RPMI8226 (cell line): ENCODE measurements at regions not wholly inside any gene's neighbourhood (a gene's known extent, or its start where the extent isn't known, plus 50 kb on each side); places are given as distances from the start of the nearest gene placed in this dataset.

ENCODE experiments used
- DNase-seq: peaks from one replicate; pipeline ENCODE4 v3.0.0-alpha.2; 2015

- peak; percentile 17 for DNase-seq
Observed at GRCh38 chr16:7182510-7183109, 150.0 kb upstream of the RBFOX1 start.

- no peak for DNase-seq
Observed at GRCh38 chr16:7177875-7178274, 154.8 kb upstream of the RBFOX1 start.

GRCh38 chr16:7171151-7171550 is 161.5 kb upstream of the RBFOX1 start:
- DNase-seq: no peak

- no peak for DNase-seq
Observed at GRCh38 chr16:7167626-7168025, 165.0 kb upstream of the RBFOX1 start.

- DNase-seq: no peak
Observed at GRCh38 chr16:7161891-7162290, 170.8 kb upstream of the RBFOX1 start.

GRCh38 chr16:7160093-7160492 is 172.6 kb upstream of the RBFOX1 start:
- no peak for DNase-seq

- DNase-seq: no peak
Observed at GRCh38 chr16:7158481-7158880, 174.2 kb upstream of the RBFOX1 start.

- DNase-seq: no peak
Observed at GRCh38 chr16:7150230-7150629, 182.4 kb upstream of the RBFOX1 start.

GRCh38 chr16:7148606-7149005 is 184.0 kb upstream of the RBFOX1 start:
- DNase-seq: no peak

- DNase-seq: no peak
Observed at GRCh38 chr16:7140899-7141298, 191.7 kb upstream of the RBFOX1 start.

GRCh38 chr16:7137560-7138330 is 194.9 kb upstream of the RBFOX1 start:
- no peak for DNase-seq

- no peak for DNase-seq
Observed at GRCh38 chr16:7132465-7132864, 200.2 kb upstream of the RBFOX1 start.

- no peak for DNase-seq
Observed at GRCh38 chr16:7124701-7125100, 207.9 kb upstream of the RBFOX1 start.

- no peak for DNase-seq
Observed at GRCh38 chr16:7124242-7124641, 208.4 kb upstream of the RBFOX1 start.

GRCh38 chr16:7116734-7117133 is 215.9 kb upstream of the RBFOX1 start:
- no peak for DNase-seq

- DNase-seq: no peak
Observed at GRCh38 chr16:7115898-7116297, 216.7 kb upstream of the RBFOX1 start.

- DNase-seq: no peak
Observed at GRCh38 chr16:7113949-7114348, 218.7 kb upstream of the RBFOX1 start.

GRCh38 chr16:7113395-7113794 is 219.2 kb upstream of the RBFOX1 start:
- DNase-seq: no peak

- no peak for DNase-seq
Observed at GRCh38 chr16:7111265-7111664, 221.4 kb upstream of the RBFOX1 start.

- no peak for DNase-seq
Observed at GRCh38 chr16:7107436-7107835, 225.2 kb upstream of the RBFOX1 start.

GRCh38 chr16:7103056-7103455 is 229.6 kb upstream of the RBFOX1 start:
- no peak for DNase-seq

- DNase-seq: no peak
Observed at GRCh38 chr16:7101054-7101453, 231.6 kb upstream of the RBFOX1 start.

GRCh38 chr16:7097518-7097917 is 235.1 kb upstream of the RBFOX1 start:
- no peak for DNase-seq

GRCh38 chr16:7093511-7093910 is 239.1 kb upstream of the RBFOX1 start:
- no peak for DNase-seq

- DNase-seq: no peak
Observed at GRCh38 chr16:7090628-7091115, 242.0 kb upstream of the RBFOX1 start.
